ENCODE measurements at regions not wholly inside any gene's neighbourhood (a gene's known extent, or its start where the extent isn't known, plus 50 kb on each side); places are given as distances from the start of the nearest gene placed in this dataset.

GRCh38 chr1:186740324-186740723 lies 60.1 kb upstream of the PTGS2 start:
- BruUV-seq (replicated peaks) = no TSS peak
- intact Hi-C loops (cut with micrococcal nuclease; ENCODE audit: unreplicated experiment) = no loop called here
- no peak for TF ChIP-seq CTCF (conservative IDR thresholded peaks at IDR 0.05; ENCODE audit: low read depth, low read length)
- TF ChIP-seq EZH2 (IDR thresholded peaks at IDR 0.05; ENCODE audit: borderline replicate concordance, low read depth, low read length, poor library complexity, severe bottlenecking) = no peak

GRCh38 chr1:186739515-186739914 lies 59.3 kb upstream of the PTGS2 start:
- no peak overlapping the region for H3K4me3 ChIP-seq (ENCODE audit: low read depth, low read length, poor library complexity, severe bottlenecking)
- H3K27ac ChIP-seq (ENCODE audit: low read depth, low read length, poor library complexity, severe bottlenecking) = no peak overlapping the region
- POLR2A ChIA-PET (ENCODE audit: low non-redundant PET) = no interaction called here
- no peaks in the 10 kb centered on the region for H3K27me3 ChIP-seq (replicated peaks; ENCODE audit: insufficient read depth, low read depth, low read length, poor library complexity)
- DNase-seq (ENCODE audit: low spot score) = no peak
- BruUV-seq (replicated peaks) = no TSS peak
- CTCF ChIA-PET = no interaction called here
- intact Hi-C loops (cut with micrococcal nuclease; ENCODE audit: unreplicated experiment) = no loop called here
- no peaks in the 10 kb centered on the region for H3K9me3 ChIP-seq (ENCODE audit: low read depth, low read length, poor library complexity, severe bottlenecking)
- H3K4me1 ChIP-seq (ENCODE audit: insufficient read depth, low read length, poor library complexity, severe bottlenecking) = no peaks in the 10 kb centered on the region
- no peak for TF ChIP-seq CTCF (conservative IDR thresholded peaks at IDR 0.05; ENCODE audit: low read depth, low read length)
- TF ChIP-seq EZH2 (IDR thresholded peaks at IDR 0.05; ENCODE audit: borderline replicate concordance, low read depth, low read length, poor library complexity, severe bottlenecking) = no peak
- H3K36me3 ChIP-seq (ENCODE audit: insufficient read depth, low read length, poor library complexity, severe bottlenecking) = no peaks in the 10 kb centered on the region

More at GRCh38 chr1:186740324-186740723, 60.1 kb upstream of the PTGS2 start:
- Histone ChIP-seq H3K27me3 (replicated peaks; ENCODE audit: insufficient read depth, low read depth, low read length, poor library complexity) (no peaks in the 10 kb centered on the region), H3K27ac (ENCODE audit: low read depth, low read length, poor library complexity, severe bottlenecking) (no peak overlapping the region), H3K4me3 (ENCODE audit: low read depth, low read length, poor library complexity, severe bottlenecking) (no peak overlapping the region), H3K9me3 (ENCODE audit: low read depth, low read length, poor library complexity, severe bottlenecking) (no peaks in the 10 kb centered on the region), H3K36me3 (ENCODE audit: insufficient read depth, low read length, poor library complexity, severe bottlenecking) (no peaks in the 10 kb centered on the region), H3K4me1 (ENCODE audit: insufficient read depth, low read length, poor library complexity, severe bottlenecking) (no peaks in the 10 kb centered on the region)
- no peak for DNase-seq (ENCODE audit: low spot score)
- ChIA-PET POLR2A (ENCODE audit: low non-redundant PET) (no interaction called here), CTCF (no interaction called here)

- intact Hi-C loops (cut with micrococcal nuclease; ENCODE audit: unreplicated experiment) = no loop called here
- no peak for DNase-seq (ENCODE audit: low spot score)
- H3K4me1 ChIP-seq (ENCODE audit: insufficient read depth, low read length, poor library complexity, severe bottlenecking) = no peaks in the 10 kb centered on the region
- H3K36me3 ChIP-seq (ENCODE audit: insufficient read depth, low read length, poor library complexity, severe bottlenecking) = no peaks in the 10 kb centered on the region
- POLR2A ChIA-PET (ENCODE audit: low non-redundant PET) = no interaction called here
- H3K4me3 ChIP-seq (ENCODE audit: low read depth, low read length, poor library complexity, severe bottlenecking) = no peak overlapping the region
- H3K27ac ChIP-seq (ENCODE audit: low read depth, low read length, poor library complexity, severe bottlenecking) = no peak overlapping the region
- BruUV-seq (replicated peaks) = no TSS peak
- CTCF ChIA-PET = no interaction called here
- H3K9me3 ChIP-seq (ENCODE audit: low read depth, low read length, poor library complexity, severe bottlenecking) = no peaks in the 10 kb centered on the region
- TF ChIP-seq CTCF (conservative IDR thresholded peaks at IDR 0.05; ENCODE audit: low read depth, low read length) (no peak), EZH2 (IDR thresholded peaks at IDR 0.05; ENCODE audit: borderline replicate concordance, low read depth, low read length, poor library complexity, severe bottlenecking) (no peak)
- no peaks in the 10 kb centered on the region for H3K27me3 ChIP-seq (replicated peaks; ENCODE audit: insufficient read depth, low read depth, low read length, poor library complexity)
Measured at GRCh38 chr1:186738926-186739325, 58.7 kb upstream of the PTGS2 start.

All from A673 (cell line).